HG02870 (cell line): ENCODE measurements at regions not wholly inside any gene's neighbourhood (a gene's known extent, or its start where the extent isn't known, plus 50 kb on each side); places are given as distances from the start of the nearest gene placed in this dataset.

Experiments
- ATAC-seq: cut with Tn5 transposase; IDR thresholded peaks from one replicate; pipeline ENCODE4 v1.9.1; 2021; ENCODE audit warnings: mild to moderate bottlenecking, moderate library complexity; ENCODE audit not compliant: unreplicated experiment

DNA sequence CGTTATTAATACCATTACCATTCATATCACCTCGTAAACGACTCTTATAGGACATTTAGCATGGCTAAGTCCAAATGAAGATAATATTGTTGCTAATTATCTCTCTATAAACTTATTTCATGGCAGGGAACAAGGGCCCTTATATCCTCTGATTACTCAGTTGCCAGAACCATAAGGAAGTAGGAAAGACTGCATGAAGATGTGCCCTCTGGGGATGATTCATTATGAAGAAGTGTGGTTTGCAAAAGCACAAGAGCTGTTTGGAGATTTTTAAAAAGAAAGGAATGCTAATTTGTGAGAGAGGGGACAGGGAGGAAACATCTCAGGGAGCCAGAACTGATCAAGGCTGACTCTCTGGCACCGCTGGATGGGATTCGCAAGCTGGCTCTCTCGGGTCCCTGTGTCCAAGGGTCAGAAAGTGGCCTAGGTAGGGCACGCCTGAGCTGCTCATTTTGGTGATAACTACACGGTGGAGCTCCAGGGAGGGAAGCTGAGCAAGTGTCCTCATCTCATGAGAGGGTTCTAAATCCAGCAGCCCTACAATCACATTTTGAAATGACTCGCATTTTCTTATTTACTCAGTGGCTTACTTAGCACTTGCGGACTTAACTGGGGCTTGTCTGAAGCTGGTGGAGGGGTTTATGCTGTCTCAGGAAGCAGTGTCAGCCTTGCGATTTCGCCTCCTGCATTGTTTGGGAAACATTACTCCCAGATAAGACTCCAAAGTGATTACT lies 136.8 kb downstream of the C5orf15 start:
- no peak for ATAC-seq

DNA sequence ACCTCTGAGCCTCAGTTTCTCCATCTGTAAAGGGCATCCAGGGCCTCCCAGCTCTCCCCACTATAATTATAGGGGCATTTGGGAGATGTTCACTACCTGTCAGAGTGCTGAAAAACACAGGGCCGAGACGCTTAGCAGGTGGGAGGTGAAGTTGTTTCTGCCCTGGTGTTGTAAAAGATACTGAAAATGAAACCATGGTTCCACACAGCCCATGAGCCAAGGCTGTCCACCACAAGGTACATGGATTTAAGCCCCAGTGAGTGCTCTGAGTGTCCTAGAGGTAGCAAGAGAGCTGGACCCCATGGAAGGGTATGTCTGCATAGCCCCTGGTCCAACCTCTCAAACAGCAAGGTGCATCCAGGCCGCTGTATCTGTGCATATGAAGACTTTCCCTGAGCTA lies 137.5 kb downstream of the C5orf15 start:
- ATAC-seq: no peak

DNA sequence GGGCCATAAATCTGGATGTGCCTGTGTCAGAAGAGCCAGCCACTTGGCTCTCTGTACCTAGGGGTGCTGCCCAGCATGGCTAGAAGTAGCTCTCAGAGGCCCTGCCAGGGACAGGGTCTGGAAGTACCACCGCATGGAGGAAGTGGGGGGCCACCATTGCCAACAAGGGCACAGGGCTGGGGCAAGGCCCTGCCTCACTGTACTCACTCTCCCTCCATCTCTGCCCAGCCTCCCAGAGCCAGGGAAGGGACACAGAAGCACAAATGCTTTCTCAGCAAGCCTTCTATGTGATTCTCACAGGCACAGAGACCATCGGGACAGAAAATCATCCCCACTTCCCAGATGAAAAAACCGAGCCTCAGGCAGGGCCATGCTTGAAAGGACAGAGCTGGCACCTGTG lies 138.1 kb downstream of the C5orf15 start:
- ATAC-seq: no peak

- no peak for ATAC-seq
Observed at GRCh38 chr5:133829786-133830185, 138.6 kb downstream of the C5orf15 start.

- ATAC-seq: no peak
Observed at GRCh38 chr5:133828722-133829121, 139.7 kb downstream of the C5orf15 start.

GRCh38 chr5:133827830-133828229 lies 140.6 kb downstream of the C5orf15 start:
- ATAC-seq: no peak

DNA sequence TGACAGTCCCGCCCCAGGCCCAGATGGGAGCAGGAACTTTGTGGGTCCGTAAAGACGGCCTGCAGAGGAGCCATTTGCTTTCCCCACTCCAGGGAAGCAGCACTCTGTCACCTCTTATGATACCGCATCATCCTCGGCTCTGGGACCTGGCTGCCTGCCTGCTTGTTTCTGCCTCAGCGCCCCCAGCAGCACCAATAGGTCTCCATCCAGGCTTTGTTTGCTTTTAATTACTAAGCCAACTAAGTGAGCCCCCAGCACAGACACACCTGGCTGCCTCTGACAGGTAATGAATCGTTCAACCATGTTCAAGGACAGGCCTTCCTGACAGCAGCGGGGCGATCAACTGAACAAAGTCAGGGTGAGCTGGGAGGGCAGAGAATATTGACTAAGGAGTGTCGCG lies 141.4 kb downstream of the C5orf15 start:
- ATAC-seq: no peak

GRCh38 chr5:133825631-133826289 lies 142.7 kb downstream of the C5orf15 start:
- no peak for ATAC-seq

GRCh38 chr5:133824661-133825254 lies 143.7 kb downstream of the C5orf15 start:
- ATAC-seq: peak; percentile 85

DNA sequence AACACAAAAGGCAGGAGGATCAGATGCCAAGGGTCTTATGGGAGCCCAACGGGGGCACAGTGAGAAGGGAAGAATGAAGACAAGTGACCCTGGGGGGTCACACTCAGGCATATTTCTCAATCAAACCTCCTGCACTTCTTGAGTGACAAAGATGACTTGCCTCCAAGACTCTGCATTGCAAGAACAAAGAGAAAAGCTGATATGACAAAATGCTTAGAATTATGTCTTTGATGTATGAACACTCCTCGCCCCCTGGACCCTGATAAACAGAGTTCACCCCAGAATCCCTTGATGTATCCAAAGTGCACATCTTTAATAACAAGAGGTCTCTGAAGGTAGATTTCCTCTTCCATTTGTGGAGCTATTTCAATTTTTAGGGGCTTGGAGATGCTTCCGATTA lies 146.5 kb downstream of the C5orf15 start:
- no peak for ATAC-seq

DNA sequence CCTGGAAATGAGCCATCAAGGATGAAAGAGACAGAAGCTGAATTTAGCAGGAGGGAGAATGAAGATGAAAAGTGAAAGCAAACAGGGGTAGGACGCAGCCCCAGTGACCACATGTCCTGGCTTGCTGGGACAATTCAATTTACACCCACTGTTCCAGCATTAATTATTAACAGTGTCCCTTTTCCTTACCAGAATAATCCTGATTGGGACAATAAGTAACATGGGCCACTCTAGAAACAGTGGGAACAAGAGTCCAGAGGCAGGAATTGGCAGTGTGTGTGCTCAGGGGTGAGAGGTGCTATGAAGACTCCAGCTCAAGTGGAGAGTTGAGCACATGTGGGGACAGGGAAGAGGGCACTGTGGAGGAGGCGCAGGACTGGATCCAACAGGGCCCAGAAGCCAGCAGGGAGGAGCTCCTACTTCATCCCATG lies 147.1 kb downstream of the C5orf15 start:
- no peak for ATAC-seq

DNA sequence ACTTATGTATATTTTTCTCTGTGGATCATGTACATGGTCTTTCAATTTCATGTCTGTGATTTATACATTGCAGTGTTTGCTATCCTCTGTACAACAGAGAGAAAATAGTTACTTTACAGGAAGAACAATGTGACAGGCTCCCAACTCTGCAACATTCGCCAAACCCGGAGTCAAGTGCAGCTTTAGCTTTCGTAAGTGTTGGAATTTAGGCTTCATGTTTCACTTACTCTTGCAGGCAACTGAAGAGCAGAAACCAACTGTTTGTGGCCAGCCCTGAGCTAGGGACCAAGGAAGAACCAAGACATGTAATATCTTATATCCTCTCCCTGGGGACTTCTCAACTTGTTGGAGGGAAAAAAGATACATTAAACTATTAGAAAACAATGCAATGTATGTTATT lies 147.9 kb downstream of the C5orf15 start:
- ATAC-seq: no peak

DNA sequence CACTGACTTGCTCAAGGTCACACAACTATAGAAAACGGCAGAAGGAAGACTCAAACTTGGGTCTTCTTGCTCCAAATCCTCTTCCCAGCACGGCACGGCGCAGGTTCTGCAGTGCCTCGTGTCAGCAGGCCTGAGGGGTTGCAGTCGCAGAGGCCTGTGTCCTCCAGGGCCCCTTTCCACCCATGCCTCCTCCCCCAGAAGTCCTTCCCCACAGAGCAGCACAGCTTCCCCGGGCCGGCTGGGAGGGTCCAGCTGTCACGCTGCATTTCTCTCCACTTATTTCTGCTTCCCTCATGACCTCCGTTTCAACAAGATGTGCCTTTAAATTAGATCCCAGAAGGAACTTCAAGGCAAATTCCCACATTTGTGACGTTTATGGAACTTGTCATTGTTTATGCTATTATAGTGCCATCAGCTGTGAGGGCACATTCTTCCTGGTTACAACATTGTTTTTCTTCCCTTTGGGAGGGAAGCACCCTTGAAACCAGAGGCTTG lies 148.4 kb downstream of the C5orf15 start:
- ATAC-seq: no peak

DNA sequence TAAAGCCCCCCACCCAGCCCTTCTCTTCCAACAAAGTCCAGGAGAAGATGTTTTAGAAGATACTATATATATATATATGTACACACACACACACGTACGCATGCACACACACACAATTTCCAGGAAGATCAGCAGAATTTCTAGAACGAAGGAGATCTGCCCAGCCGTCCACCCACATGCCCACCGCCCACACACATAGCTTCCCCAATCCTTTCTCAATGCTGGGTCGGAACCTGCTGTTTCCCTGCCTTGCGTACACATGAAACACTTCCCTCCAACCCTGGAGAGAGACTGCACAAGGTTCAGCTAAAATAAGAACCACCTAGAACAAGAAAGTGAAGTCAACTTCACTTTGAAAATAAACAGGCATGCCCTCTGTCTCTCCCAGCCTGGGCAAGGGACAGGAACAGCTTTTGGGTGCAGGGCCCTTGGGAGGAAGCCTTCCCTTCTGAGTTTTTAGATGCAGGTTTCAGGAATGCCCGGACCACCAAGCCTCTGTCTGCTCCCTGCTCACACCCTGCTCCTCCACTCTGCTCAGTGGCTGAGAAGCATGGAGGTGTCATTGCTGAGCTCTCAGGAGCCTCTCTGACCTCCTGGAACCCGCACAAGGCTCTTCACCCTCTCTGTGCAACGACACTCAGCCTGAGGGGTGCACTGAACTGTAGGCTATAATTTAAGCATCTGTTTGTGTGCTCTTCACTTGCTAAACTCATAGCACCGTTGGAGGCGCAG lies 149.4 kb downstream of the C5orf15 start:
- no peak for ATAC-seq

DNA sequence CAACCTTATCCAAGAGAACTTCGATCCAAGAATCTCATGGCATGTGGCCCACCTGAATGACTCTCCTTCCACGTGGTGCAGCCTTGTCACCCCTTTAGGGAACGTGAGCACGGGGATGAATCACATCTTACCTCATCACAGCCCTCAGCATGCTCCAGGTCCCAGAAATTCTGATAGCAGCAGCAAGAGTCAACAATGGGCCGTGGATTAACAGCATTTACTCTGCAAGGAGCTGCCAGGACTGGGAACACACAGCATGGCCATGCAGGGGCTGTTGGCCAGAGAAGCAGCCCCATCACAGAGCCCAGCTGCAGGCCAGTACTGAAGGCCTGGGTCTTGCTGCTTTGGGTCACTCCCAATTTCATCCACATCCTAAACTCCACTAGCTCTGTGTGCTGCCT lies 150.4 kb downstream of the C5orf15 start:
- no peak for ATAC-seq

DNA sequence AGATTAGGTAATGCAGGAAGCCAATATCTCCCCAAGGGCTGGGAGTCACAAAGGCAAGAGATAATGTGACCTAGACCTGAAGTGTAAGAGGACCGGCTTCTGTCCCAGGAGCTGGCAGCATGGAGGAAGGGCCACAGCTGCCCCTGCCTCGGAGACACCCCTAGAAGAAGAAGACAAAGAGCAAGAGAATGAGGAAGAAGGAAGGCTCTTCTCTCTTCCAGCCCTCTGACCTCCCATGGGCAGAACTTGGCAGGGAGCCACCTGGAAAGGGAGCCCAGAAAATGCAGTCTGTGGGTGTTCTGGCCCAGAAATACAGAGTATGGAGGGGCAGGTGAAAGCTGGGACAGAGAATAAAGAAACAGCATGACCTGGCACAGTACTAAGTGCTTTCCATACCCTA lies 151.0 kb downstream of the C5orf15 start:
- no peak for ATAC-seq

DNA sequence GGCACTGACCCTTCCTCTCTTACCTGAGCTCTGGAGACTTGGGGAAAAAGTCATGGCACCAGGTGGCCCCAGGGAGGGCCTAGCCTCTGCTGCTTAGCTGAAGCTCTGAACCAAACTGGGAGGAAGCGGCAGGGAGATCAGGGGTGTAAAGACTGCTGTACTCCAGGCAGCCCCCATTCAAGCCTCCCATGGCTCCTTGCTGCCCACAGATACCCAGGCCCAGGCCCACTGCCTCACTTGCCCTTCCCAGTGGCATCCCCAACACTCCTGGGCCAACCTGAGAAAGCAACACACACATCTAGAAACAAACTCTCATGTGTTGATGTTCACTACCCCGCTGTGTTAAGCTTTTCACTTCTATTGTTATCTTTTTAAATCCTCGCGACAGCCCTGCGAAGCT lies 151.6 kb downstream of the C5orf15 start:
- no peak for ATAC-seq

DNA sequence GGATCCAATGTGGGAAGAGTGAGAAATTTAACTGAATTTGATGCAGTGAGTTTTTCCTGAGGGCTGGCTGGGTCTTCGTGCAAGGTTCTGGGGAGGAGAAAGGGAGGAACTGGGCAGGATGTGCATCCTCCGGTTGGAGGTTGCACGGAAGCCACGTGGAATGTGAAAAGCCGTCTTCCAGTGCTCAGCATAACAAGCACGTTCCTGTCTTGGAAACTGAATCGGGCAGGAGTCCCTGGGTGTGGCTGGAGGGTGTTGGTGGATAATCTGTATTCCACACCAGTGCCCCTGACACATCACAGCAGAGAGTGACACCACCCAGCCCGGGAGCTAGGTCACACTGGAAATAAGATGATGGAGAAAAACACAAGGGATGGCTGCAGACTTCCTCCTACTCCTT lies 154.3 kb downstream of the C5orf15 start:
- ATAC-seq: no peak

DNA sequence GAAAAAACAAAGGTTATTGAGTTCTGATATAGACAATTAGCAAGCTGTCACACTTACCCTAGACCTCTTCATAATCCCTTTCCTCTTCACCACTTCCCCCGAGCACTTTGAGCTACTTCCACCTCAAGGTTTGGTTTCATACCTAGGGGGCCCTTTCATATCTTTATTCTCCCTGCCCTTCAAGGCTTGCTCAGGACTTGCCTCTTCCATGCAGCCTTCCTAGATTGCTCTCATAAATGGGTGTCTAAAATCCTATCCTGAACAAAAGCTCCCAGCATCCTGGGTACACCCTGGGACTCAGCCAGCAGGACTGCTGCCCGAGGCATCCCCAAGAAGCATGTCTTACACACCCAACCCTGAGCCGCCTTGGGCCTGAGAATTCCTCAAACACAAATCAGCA lies 157.3 kb downstream of the C5orf15 start:
- ATAC-seq: no peak

GRCh38 chr5:133809801-133810200 lies 158.6 kb downstream of the C5orf15 start:
- ATAC-seq: no peak

DNA sequence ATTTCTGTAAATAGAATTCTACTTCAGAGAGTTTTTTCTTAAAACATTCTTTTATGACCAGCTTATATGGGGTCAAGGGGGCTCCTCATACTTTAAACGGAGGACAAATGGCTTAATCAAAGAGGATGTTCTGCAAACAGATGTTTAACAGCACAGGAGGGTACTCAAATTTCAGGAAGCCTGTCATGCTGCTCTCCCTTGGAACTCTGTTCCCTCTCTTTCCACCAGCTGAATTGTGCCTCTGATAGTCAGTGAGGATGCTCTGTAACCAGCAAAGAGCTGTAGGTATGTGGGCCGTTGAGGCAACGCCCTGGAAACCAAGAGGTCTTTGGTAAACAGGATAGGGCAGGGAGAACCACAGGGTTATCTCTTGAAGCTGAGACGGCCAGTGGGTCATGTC lies 161.1 kb downstream of the C5orf15 start:
- no peak for ATAC-seq
